GM12891 (cell line): ENCODE measurements at regions not wholly inside any gene's neighbourhood (a gene's known extent, or its start where the extent isn't known, plus 50 kb on each side); places are given as distances from the start of the nearest gene placed in this dataset.

ENCODE experiments used
- POLR2A ChIP-seq: IDR thresholded peaks from 2 replicates; pipeline ENCODE4 v1.6.1; 2011; ENCODE audit warnings: low read depth, low read length, control low read depth
- POLR2AphosphoS5 ChIP-seq: IDR thresholded peaks from 2 replicates; pipeline ENCODE4 v1.6.1; 2011; ENCODE audit warnings: low read depth, low read length, control low read depth
- SPI1 ChIP-seq: IDR thresholded peaks from 2 replicates; pipeline ENCODE4 v1.6.1; 2011; ENCODE audit warnings: low read depth, low read length, control low read depth
- TAF1 ChIP-seq: IDR thresholded peaks from 2 replicates; pipeline ENCODE4 v1.6.1; 2011; ENCODE audit warnings: low read depth, low read length, control low read depth

DNA sequence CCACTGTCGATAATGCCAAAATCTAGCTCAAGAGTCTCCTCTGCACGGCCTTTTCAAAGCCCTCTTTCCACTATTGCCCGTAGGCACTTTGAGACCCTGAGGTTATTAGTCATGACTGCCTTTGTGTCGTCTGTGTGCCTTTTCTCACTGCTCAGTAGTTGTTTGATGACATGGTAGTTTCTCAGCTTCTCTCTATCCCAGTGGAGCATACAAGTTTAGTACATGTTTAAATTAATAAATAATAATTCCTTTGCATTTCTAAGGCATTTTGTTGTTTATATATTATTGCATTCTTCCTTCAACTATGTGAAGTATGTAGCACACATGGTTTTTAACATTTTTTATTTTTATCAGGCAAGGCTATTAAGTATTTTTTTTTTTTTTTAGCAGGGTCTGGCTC, 458.1 kb downstream of the PCNX1 start:
- TF ChIP-seq POLR2AphosphoS5: no peak
- no peak for TF ChIP-seq POLR2A
- TF ChIP-seq TAF1: no peak
- no peak for TF ChIP-seq SPI1
